Endothelial cell of umbilical vein (primary cell): ENCODE measurements at regions not wholly inside any gene's neighbourhood (a gene's known extent, or its start where the extent isn't known, plus 50 kb on each side); places are given as distances from the start of the nearest gene placed in this dataset.
"Not testable (repeated sequence)": the region's sequence is repeated elsewhere in the genome, so short reads cannot be mapped to it uniquely, and the experiment has no call there.

Experiments used
- BruUV-seq: library from RNA; stranded (reverse); fragments of 400-500 nt; replicated peaks from 2 replicates; lab custom pipeline; 2021; lab: Mats Ljungman, UMichigan
- CTCF ChIA-PET: fragments of 300-600, 350-600 bp; sonication (Branson Sonifier 250); formaldehyde crosslinking; loops from one replicate; lab custom pipeline; 2021; ENCODE audit warnings: antibody characterized with exemption, inconsistent platforms; lab: Charles Lee
- POLR2A ChIA-PET: fragments of 300-600, 350-600 bp; sonication (Branson Sonifier 250); formaldehyde crosslinking; loops from one replicate; lab custom pipeline; 2021; ENCODE audit warnings: antibody characterized with exemption, inconsistent platforms; lab: Charles Lee
- DNase-seq: peaks from one replicate; pipeline ENCODE4 v3.0.0-alpha.2; 2011; ENCODE audit warnings: low read depth, low spot score
- FAIRE-seq: peaks from 2 replicates; lab custom pipeline; 2011; peaks lifted over from hg19 to GRCh38; lab: Jason Lieb, UNC
- H2AFZ ChIP-seq: 2 replicates; pipeline ENCODE4 v1.6.0; 2012; ENCODE audit warnings: low read depth, low read length, control low read depth, inconsistent platforms
- H3K27ac ChIP-seq: 2 replicates; pipeline ENCODE4 v1.5.1; 2011; ENCODE audit warnings: low read depth, mild to moderate bottlenecking, control low read depth, low read length, moderate library complexity; ENCODE audit not compliant: insufficient read depth
- H3K27me3 ChIP-seq, 2 experiments: 2 replicates each; pipeline versions ENCODE4 v1.6.0 to v1.6.1; 2011; ENCODE audit warnings: low read length in 2 of 2, mixed read lengths in 1 of 2; ENCODE audit not compliant: control insufficient read depth in 2 of 2, insufficient read depth in 2 of 2
- H3K36me3 ChIP-seq, 2 experiments: 2 replicates in 1 of 2; 3 replicates in 1 of 2; pipeline ENCODE4 v1.5.1; 2011; ENCODE audit warnings: low read length in 2 of 2, mild to moderate bottlenecking in 1 of 2, moderate library complexity in 1 of 2; ENCODE audit not compliant: control insufficient read depth in 2 of 2, insufficient read depth in 2 of 2; ENCODE audit errors: extremely low read depth in 1 of 2
- H3K4me1 ChIP-seq: 3 replicates; pipeline ENCODE4 v1.5.1; 2011; ENCODE audit warnings: mild to moderate bottlenecking, low read length; ENCODE audit not compliant: control insufficient read depth, insufficient read depth; ENCODE audit errors: extremely low read depth
- H3K4me2 ChIP-seq: 2 replicates; pipeline ENCODE4 v1.6.1; 2011; ENCODE audit warnings: low read length, control low read depth, mixed read lengths; ENCODE audit not compliant: insufficient read depth
- H3K4me3 ChIP-seq, 3 experiments: fragments of 200-600 bp in 1 of 3; sonication (generic), shearing (Covaris generic) in 1 of 3; replicated peaks in 1 of 3; 2 replicates each; pipeline ENCODE4 v1.5.1; 2011 to 2016; ENCODE audit warnings: control low read depth in 3 of 3, low read length in 3 of 3, mild to moderate bottlenecking in 2 of 3, inconsistent platforms in 1 of 3, low read depth in 1 of 3, moderate library complexity in 1 of 3; ENCODE audit not compliant: insufficient read depth in 1 of 3
- H3K79me2 ChIP-seq: 2 replicates; pipeline ENCODE4 v1.6.0; 2012; ENCODE audit warnings: low read length, inconsistent platforms; ENCODE audit not compliant: control insufficient read depth, insufficient read depth
- H3K9ac ChIP-seq: replicated peaks from 2 replicates; pipeline ENCODE3; 2011; ENCODE audit warnings: low read length, control low read depth; ENCODE audit not compliant: insufficient read depth; ENCODE audit errors: extremely low read depth
- H3K9me1 ChIP-seq: replicated peaks from 3 replicates; pipeline ENCODE4 v1.6.0; 2011; ENCODE audit warnings: mild to moderate bottlenecking, low read length; ENCODE audit not compliant: control insufficient read depth, insufficient read depth; ENCODE audit errors: extremely low read depth
- H3K9me3 ChIP-seq: replicated peaks from 2 replicates; pipeline ENCODE4 v1.5.1; 2012; ENCODE audit warnings: low read length, inconsistent platforms; ENCODE audit not compliant: control insufficient read depth, insufficient read depth
- H4K20me1 ChIP-seq: replicated peaks from 2 replicates; pipeline ENCODE3; 2011; ENCODE audit warnings: mild to moderate bottlenecking, low read length; ENCODE audit not compliant: control insufficient read depth, insufficient read depth; ENCODE audit errors: extremely low read depth
- CTCF ChIP-seq, 2 donors: IDR thresholded peaks; 1 replicate in 1 of 2; 2 replicates in 1 of 2; pipeline ENCODE4 v1.5.1; 2011; ENCODE audit warnings: low read length in 2 of 2, mild to moderate bottlenecking in 2 of 2, moderate library complexity in 2 of 2, control low read depth in 1 of 2, inconsistent platforms in 1 of 2, low read depth in 1 of 2; ENCODE audit not compliant: insufficient read depth in 1 of 2; ENCODE audit errors: extremely low read depth in 1 of 2
- EZH2 ChIP-seq: IDR thresholded peaks from 2 replicates; pipeline ENCODE4 v1.6.1; 2012; ENCODE audit warnings: borderline replicate concordance, low read depth, mild to moderate bottlenecking, moderate library complexity, low read length, inconsistent platforms; ENCODE audit not compliant: severe bottlenecking
- FOS ChIP-seq: IDR thresholded peaks from 2 replicates; pipeline ENCODE4 v1.6.1; 2011; ENCODE audit warnings: mild to moderate bottlenecking, low read length, moderate library complexity, borderline replicate concordance; ENCODE audit not compliant: insufficient read depth
- GATA2 ChIP-seq: IDR thresholded peaks from 2 replicates; pipeline ENCODE4 v1.7.0; 2011; ENCODE audit warnings: low read depth, mild to moderate bottlenecking, moderate library complexity, mixed read lengths, low read length; ENCODE audit not compliant: insufficient read length, insufficient read depth
- JUN ChIP-seq: IDR thresholded peaks from 2 replicates; pipeline ENCODE4 v1.6.1; 2011; ENCODE audit warnings: borderline replicate concordance, low read depth; ENCODE audit not compliant: insufficient read length, insufficient read depth
- MYC ChIP-seq: IDR thresholded peaks from one replicate; pipeline ENCODE4 v1.6.1; 2011; ENCODE audit warnings: mild to moderate bottlenecking, low read depth, low read length
- POLR2A ChIP-seq: IDR thresholded peaks from 2 replicates; pipeline ENCODE4 v1.6.1; 2012; ENCODE audit warnings: low read depth, mild to moderate bottlenecking, control low read depth, low read length
- POLR2AphosphoS5 ChIP-seq: IDR thresholded peaks from 2 replicates; pipeline ENCODE4 v1.6.1; 2012; ENCODE audit warnings: low read depth, mild to moderate bottlenecking, control low read depth, low read length, moderate library complexity; ENCODE audit not compliant: insufficient read depth
- dilution Hi-C: fragments of 300-500 bp; cut with MboI; formaldehyde crosslinking; loops from one replicate; pipeline ENCODE4 v1.15.0; 2019; ENCODE audit warnings: low sequenced_read_pairs; ENCODE audit not compliant: extremely low pct_ligation_motif_present
- intact Hi-C: fragments of 100-400 bp; cut with micrococcal nuclease; formaldehyde crosslinking; loops from one replicate; pipeline ENCODE4 v1.10.0; 2022
- TF ChIP-seq, protein P1 (sequence below): IDR thresholded peaks from 2 replicates; pipeline ENCODE4 v1.6.1; 2011; ENCODE audit not compliant: insufficient read depth, insufficient read length

DNA sequence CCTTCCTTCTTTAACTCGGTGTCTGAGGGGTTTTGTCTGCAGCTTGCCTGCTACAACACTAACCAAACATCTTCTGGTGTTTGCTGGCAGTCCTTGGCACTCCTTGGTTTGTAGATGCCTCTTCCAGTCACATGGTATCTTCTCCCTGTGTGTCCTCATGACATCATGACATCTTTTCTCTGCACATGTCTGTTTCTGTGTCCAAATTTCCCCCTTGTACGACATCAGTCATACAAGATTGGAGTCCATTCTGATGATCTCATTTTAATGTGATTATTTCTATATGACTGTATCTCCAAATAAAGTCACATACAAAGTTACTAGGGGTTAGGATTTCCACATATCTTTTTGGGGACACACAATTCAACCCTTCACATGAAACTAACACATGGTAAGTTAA is 152.3 kb upstream of the LRRN1 start:
- H3K27ac ChIP-seq = no peak overlapping the region
- no peaks in the 10 kb centered on the region for H3K4me1 ChIP-seq
- no peak for TF ChIP-seq MYC
- TF ChIP-seq JUN = no peak
- TF ChIP-seq POLR2AphosphoS5 = no peak
- TF ChIP-seq EZH2 = no peak
- no peak for TF ChIP-seq CTCF (IDR thresholded peaks at IDR 0.05; ENCODE audit: extremely low read depth in 1 of 2, insufficient read depth in 1 of 2, low read depth in 1 of 2, low read length in 2 of 2)
- no peak for TF ChIP-seq FOS
- no peak for TF ChIP-seq POLR2A
- TF ChIP-seq, protein P1, sequence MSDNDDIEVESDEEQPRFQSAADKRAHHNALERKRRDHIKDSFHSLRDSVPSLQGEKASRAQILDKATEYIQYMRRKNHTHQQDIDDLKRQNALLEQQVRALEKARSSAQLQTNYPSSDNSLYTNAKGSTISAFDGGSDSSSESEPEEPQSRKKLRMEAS = no peak
- TF ChIP-seq GATA2 = no peak
- H3K27me3 ChIP-seq = no peaks in the 10 kb centered on the region
- H3K4me2 ChIP-seq = no peak overlapping the region
- H2AFZ ChIP-seq = no peak overlapping the region
- CTCF ChIA-PET = no interaction called here
- intact Hi-C loops = no loop called here
- H3K9ac ChIP-seq = no peak overlapping the region
- POLR2A ChIA-PET = no interaction called here
- FAIRE-seq (no peak), DNase-seq (no peak)
- H3K9me3 ChIP-seq = peaks cover 2% of the 10 kb centered on the region
- H3K4me3 ChIP-seq = no peak overlapping the region
- dilution Hi-C loops = no loop called here
- H3K79me2 ChIP-seq = no peaks in the 10 kb centered on the region
- H3K9me1 ChIP-seq = no peaks in the 10 kb centered on the region
- H3K36me3 ChIP-seq = no peaks in the 10 kb centered on the region
- BruUV-seq = no TSS peak
- H4K20me1 ChIP-seq = no peaks in the 10 kb centered on the region

GRCh38 chr3:3646103-3646844 is 153.0 kb upstream of the LRRN1 start:
- H3K36me3 ChIP-seq, H2AFZ ChIP-seq, H3K9me3 ChIP-seq, BruUV-seq, POLR2A ChIA-PET, H3K79me2 ChIP-seq, H3K27ac ChIP-seq, H3K27me3 ChIP-seq, DNase-seq, H3K4me2 ChIP-seq, intact Hi-C loops, FAIRE-seq, H3K9ac ChIP-seq, H3K9me1 ChIP-seq, H4K20me1 ChIP-seq, H3K4me3 ChIP-seq, H3K4me1 ChIP-seq, dilution Hi-C loops, CTCF ChIA-PET: not testable (repeated sequence)
